DOHH2 (cell line): ENCODE measurements at regions not wholly inside any gene's neighbourhood (a gene's known extent, or its start where the extent isn't known, plus 50 kb on each side); places are given as distances from the start of the nearest gene placed in this dataset.
"Not testable (repeated sequence)": the region's sequence is repeated elsewhere in the genome, so short reads cannot be mapped to it uniquely, and the experiment has no call there.

Experiments used
- H3F3A ChIP-seq: fragments of 200-600 bp; sonication (generic), shearing (Covaris generic); 2 replicates; pipeline ENCODE4 v1.6.0; 2016; ENCODE audit warnings: antibody characterized with exemption, mild to moderate bottlenecking; ENCODE audit not compliant: control insufficient read depth, insufficient read depth
- H3K27ac ChIP-seq: fragments of 200-600 bp; sonication (generic); 2 replicates; pipeline ENCODE4 v1.5.1; 2014; ENCODE audit warnings: low read depth, mild to moderate bottlenecking, low read length, moderate library complexity
- H3K27me3 ChIP-seq: fragments of 200-600 bp; sonication (generic); 2 replicates; pipeline ENCODE4 v1.6.1; 2014; ENCODE audit warnings: mild to moderate bottlenecking, low read length, mixed read lengths; ENCODE audit not compliant: control insufficient read depth
- H3K36me3 ChIP-seq: fragments of 200-600 bp; sonication (generic); 2 replicates; pipeline ENCODE4 v1.6.1; 2014; ENCODE audit warnings: mild to moderate bottlenecking, low read length, moderate library complexity, mixed read lengths; ENCODE audit not compliant: control insufficient read depth
- H3K4me1 ChIP-seq: fragments of 200-600 bp; sonication (generic); 2 replicates; pipeline ENCODE4 v1.6.1; 2014; ENCODE audit warnings: mild to moderate bottlenecking, low read length, mixed read lengths; ENCODE audit not compliant: control insufficient read depth
- H3K4me2 ChIP-seq: fragments of 200-600 bp; sonication (generic); 2 replicates; pipeline ENCODE4 v1.6.0; 2014; ENCODE audit warnings: mild to moderate bottlenecking, low read length, moderate library complexity
- H3K4me3 ChIP-seq: fragments of 200-600 bp; sonication (generic); 2 replicates; pipeline ENCODE4 v1.5.1; 2014; ENCODE audit warnings: mild to moderate bottlenecking, low read length, mixed read lengths
- H3K79me2 ChIP-seq: fragments of 200-600 bp; sonication (generic); 2 replicates; pipeline ENCODE4 v1.6.1; 2014; ENCODE audit warnings: mild to moderate bottlenecking, low read length, mixed read lengths; ENCODE audit not compliant: control insufficient read depth
- H3K9me2 ChIP-seq: fragments of 200-600 bp; sonication (generic); replicated peaks from 2 replicates; pipeline ENCODE4 v1.6.1; 2014; ENCODE audit warnings: mild to moderate bottlenecking, low read length, mixed read lengths; ENCODE audit not compliant: control insufficient read depth
- H3K9me3 ChIP-seq: fragments of 200-600 bp; sonication (generic); 2 replicates; pipeline ENCODE4 v1.6.1; 2014; ENCODE audit warnings: antibody characterized with exemption, low read length, mixed read lengths; ENCODE audit not compliant: control insufficient read depth, insufficient read depth
- H4K20me1 ChIP-seq: fragments of 200-600 bp; sonication (generic); 2 replicates; pipeline ENCODE4 v1.6.0; 2014; ENCODE audit warnings: low read depth, mild to moderate bottlenecking, antibody characterized with exemption, low read length, moderate library complexity; ENCODE audit not compliant: control insufficient read depth, insufficient read depth
- EZH2phosphoT487 ChIP-seq: fragments of 200-600 bp; sonication (generic); IDR thresholded peaks from 2 replicates; pipeline ENCODE4 v1.6.1; 2017; ENCODE audit warnings: borderline replicate concordance, mild to moderate bottlenecking, antibody characterized with exemption, low read length, moderate library complexity, mixed read lengths
- TF ChIP-seq, protein P1 (sequence below): fragments of 200-600 bp; sonication (generic); IDR thresholded peaks from one replicate; pipeline ENCODE4 v1.5.1; 2014; ENCODE audit warnings: antibody characterized with exemption, mild to moderate bottlenecking, low read depth, low read length; ENCODE audit not compliant: poor library complexity, severe bottlenecking

GRCh38 chrX:115972717-115973116 lies 197.8 kb upstream of the AGTR2 start:
- H3K27me3 ChIP-seq: no peaks in the 10 kb centered on the region
- H3K4me2 ChIP-seq: no peak overlapping the region
- H3K9me3 ChIP-seq: no peaks in the 10 kb centered on the region
- H3F3A ChIP-seq: no peaks in the 10 kb centered on the region
- H3K4me3 ChIP-seq: no peak overlapping the region
- TF ChIP-seq, protein P1, sequence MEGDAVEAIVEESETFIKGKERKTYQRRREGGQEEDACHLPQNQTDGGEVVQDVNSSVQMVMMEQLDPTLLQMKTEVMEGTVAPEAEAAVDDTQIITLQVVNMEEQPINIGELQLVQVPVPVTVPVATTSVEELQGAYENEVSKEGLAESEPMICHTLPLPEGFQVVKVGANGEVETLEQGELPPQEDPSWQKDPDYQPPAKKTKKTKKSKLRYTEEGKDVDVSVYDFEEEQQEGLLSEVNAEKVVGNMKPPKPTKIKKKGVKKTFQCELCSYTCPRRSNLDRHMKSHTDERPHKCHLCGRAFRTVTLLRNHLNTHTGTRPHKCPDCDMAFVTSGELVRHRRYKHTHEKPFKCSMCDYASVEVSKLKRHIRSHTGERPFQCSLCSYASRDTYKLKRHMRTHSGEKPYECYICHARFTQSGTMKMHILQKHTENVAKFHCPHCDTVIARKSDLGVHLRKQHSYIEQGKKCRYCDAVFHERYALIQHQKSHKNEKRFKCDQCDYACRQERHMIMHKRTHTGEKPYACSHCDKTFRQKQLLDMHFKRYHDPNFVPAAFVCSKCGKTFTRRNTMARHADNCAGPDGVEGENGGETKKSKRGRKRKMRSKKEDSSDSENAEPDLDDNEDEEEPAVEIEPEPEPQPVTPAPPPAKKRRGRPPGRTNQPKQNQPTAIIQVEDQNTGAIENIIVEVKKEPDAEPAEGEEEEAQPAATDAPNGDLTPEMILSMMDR: no peak
- no peak for TF ChIP-seq EZH2phosphoT487
- no peaks in the 10 kb centered on the region for H3K4me1 ChIP-seq
- no peak overlapping the region for H3K27ac ChIP-seq
- no peaks in the 10 kb centered on the region for H3K79me2 ChIP-seq
- no peaks in the 10 kb centered on the region for H3K36me3 ChIP-seq
- H4K20me1 ChIP-seq: no peaks in the 10 kb centered on the region
- H3K9me2 ChIP-seq: no peaks in the 10 kb centered on the region

DNA sequence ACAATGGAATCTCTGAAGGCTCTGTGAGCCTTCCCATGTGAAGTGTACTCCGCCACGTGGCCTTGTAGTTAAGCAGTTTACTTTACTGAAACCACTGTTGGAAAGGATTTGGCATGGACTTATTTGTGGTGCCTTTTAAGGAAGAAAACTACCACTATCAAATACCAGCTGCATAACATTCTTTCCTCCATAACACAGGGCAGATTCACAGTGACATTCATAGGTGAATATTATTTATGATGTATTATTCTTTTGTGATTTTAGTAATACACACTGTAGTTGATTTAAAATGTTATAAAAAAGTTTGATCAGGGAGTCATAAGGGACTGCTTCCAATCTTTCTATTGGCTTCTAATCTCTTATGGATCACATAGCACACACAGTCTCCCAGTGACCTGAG lies 192.5 kb upstream of the AGTR2 start:
- H3K27me3 ChIP-seq: no peaks in the 10 kb centered on the region
- H3K9me3 ChIP-seq: no peaks in the 10 kb centered on the region
- no peaks in the 10 kb centered on the region for H3F3A ChIP-seq
- no peaks in the 10 kb centered on the region for H3K36me3 ChIP-seq
- H3K4me2 ChIP-seq: no peak overlapping the region
- no peak overlapping the region for H3K27ac ChIP-seq
- H3K4me3 ChIP-seq: no peak overlapping the region
- H3K9me2 ChIP-seq: no peaks in the 10 kb centered on the region
- TF ChIP-seq, protein P1: no peak
- no peak for TF ChIP-seq EZH2phosphoT487
- no peaks in the 10 kb centered on the region for H4K20me1 ChIP-seq
- no peaks in the 10 kb centered on the region for H3K79me2 ChIP-seq
- H3K4me1 ChIP-seq: no peaks in the 10 kb centered on the region

DNA sequence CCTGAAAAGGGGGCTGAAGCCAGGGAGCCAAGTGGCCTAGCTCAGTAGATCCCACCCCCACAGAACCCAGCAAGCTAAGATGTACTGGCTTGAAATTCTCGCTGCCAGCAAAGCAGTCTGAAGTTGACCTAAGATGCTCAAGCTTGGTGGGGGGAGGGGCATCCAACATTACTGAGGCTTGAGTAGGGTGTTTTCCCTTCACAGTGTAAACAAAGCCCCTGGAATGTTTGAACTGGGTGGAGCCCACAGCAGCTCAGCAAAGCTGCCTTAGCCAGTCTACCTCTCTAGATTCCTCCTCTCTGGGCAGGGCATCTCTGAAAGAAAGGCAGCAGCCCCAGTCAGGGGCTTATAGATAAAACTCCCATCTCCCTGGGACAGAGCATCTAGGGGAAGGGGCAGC lies 187.4 kb upstream of the AGTR2 start:
- not testable (repeated sequence) for H3K79me2 ChIP-seq, H4K20me1 ChIP-seq, H3F3A ChIP-seq, H3K9me2 ChIP-seq, H3K4me3 ChIP-seq, H3K4me1 ChIP-seq, H3K27me3 ChIP-seq, H3K36me3 ChIP-seq, H3K27ac ChIP-seq, H3K9me3 ChIP-seq, H3K4me2 ChIP-seq

DNA sequence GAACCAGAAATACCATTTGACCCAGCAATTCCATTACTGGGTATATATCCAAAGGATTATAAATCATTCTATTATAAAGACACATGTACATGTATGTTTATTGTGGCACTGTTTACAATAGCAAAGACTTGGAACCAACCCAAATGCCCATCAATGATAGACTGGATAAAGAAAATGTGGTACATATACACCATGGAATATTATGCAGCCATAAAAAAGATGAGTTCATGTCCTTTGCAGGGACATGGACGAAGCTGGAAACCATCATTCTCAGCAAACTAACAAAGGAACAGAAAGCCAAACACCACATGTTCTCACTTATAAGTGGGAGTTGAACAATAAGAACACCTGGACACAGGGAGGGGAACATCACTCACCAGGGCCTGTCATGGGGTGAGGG lies 183.1 kb upstream of the AGTR2 start:
- not testable (repeated sequence) for H3K27me3 ChIP-seq, H3K9me3 ChIP-seq, H3K4me1 ChIP-seq, H3K27ac ChIP-seq, H4K20me1 ChIP-seq, H3K36me3 ChIP-seq, H3F3A ChIP-seq, H3K79me2 ChIP-seq, H3K9me2 ChIP-seq, H3K4me2 ChIP-seq, H3K4me3 ChIP-seq

GRCh38 chrX:115988825-115989224 lies 181.7 kb upstream of the AGTR2 start:
- no peak for TF ChIP-seq EZH2phosphoT487
- TF ChIP-seq, protein P1: no peak

More at GRCh38 chrX:115988825-115989224, 181.7 kb upstream of the AGTR2 start:
- H3K4me3 ChIP-seq: no peak overlapping the region
- no peaks in the 10 kb centered on the region for H3F3A ChIP-seq
- no peaks in the 10 kb centered on the region for H4K20me1 ChIP-seq
- no peaks in the 10 kb centered on the region for H3K9me3 ChIP-seq
- no peaks in the 10 kb centered on the region for H3K27me3 ChIP-seq
- H3K4me2 ChIP-seq: no peak overlapping the region
- no peaks in the 10 kb centered on the region for H3K79me2 ChIP-seq
- H3K36me3 ChIP-seq: no peaks in the 10 kb centered on the region
- no peaks in the 10 kb centered on the region for H3K4me1 ChIP-seq
- no peaks in the 10 kb centered on the region for H3K9me2 ChIP-seq
- H3K27ac ChIP-seq: no peak overlapping the region
